WTC11 (cell line): ENCODE measurements at regions not wholly inside any gene's neighbourhood (a gene's known extent, or its start where the extent isn't known, plus 50 kb on each side); places are given as distances from the start of the nearest gene placed in this dataset.

Source experiments
- ATAC-seq: fragments of 200-7000 bp; cut with Tn5 transposase; 2 replicates; pipeline ENCODE4 v1.10.0; 2021; ENCODE audit warnings: mild to moderate bottlenecking, moderate library complexity
- CTCF ChIA-PET: fragments of 300-600 bp; sonication (Branson Sonifier 250); formaldehyde crosslinking; loops from one replicate; lab custom pipeline; 2021; ENCODE audit warnings: antibody characterized with exemption; lab: Charles Lee
- POLR2A ChIA-PET: fragments of 350-600 bp; sonication (Branson Sonifier 250); formaldehyde crosslinking; loops from one replicate; lab custom pipeline; 2021; ENCODE audit warnings: antibody characterized with exemption; lab: Charles Lee
- DNase-seq: peaks from one replicate; pipeline ENCODE4 v3.0.0; 2021; ENCODE audit warnings: low spot score
- H3K27ac Mint-ChIP-seq: 2 replicates; pipeline ENCODE4 v1.8.0; 2021; ENCODE audit warnings: mixed read lengths
- H3K27me3 Mint-ChIP-seq: 2 replicates; pipeline ENCODE4 v1.8.0; 2021; ENCODE audit warnings: low read depth, mild to moderate bottlenecking, moderate library complexity, mixed read lengths
- H3K36me3 Mint-ChIP-seq: 2 replicates; pipeline ENCODE4 v1.8.0; 2021; ENCODE audit warnings: mixed read lengths
- H3K4me1 Mint-ChIP-seq: 2 replicates; pipeline ENCODE4 v1.8.0; 2022; ENCODE audit warnings: mixed read lengths
- H3K4me3 Mint-ChIP-seq: 2 replicates; pipeline ENCODE4 v1.8.0; 2021; ENCODE audit warnings: mild to moderate bottlenecking, moderate library complexity, mixed read lengths
- H3K9me3 Mint-ChIP-seq: 2 replicates; pipeline ENCODE4 v1.8.0; 2021; ENCODE audit warnings: mixed read lengths
- ATF3 ChIP-seq: sonication (generic); formaldehyde crosslinking; conservative IDR thresholded peaks from 2 replicates; pipeline ENCODE4 v1.8.1; 2022; ENCODE audit warnings: mild to moderate bottlenecking, missing genetic modification reagents
- CREB1 ChIP-seq: sonication (generic); formaldehyde crosslinking; IDR thresholded peaks from 2 replicates; pipeline ENCODE4 v1.8.0; 2023; ENCODE audit warnings: mild to moderate bottlenecking, missing genetic modification reagents
- E2F1 ChIP-seq: sonication (generic); formaldehyde crosslinking; IDR thresholded peaks from 2 replicates; pipeline ENCODE4 v1.8.0; 2022; ENCODE audit warnings: mild to moderate bottlenecking, missing genetic modification reagents
- ESRRA ChIP-seq: sonication (generic); formaldehyde crosslinking; IDR thresholded peaks from 2 replicates; pipeline ENCODE4 v1.8.1; 2022; ENCODE audit warnings: mild to moderate bottlenecking, missing genetic modification reagents, borderline replicate concordance
- FOXJ3 ChIP-seq: sonication (generic); formaldehyde crosslinking; IDR thresholded peaks from 2 replicates; pipeline ENCODE4 v1.9.0; 2021; ENCODE audit warnings: missing genetic modification reagents, mild to moderate bottlenecking, borderline replicate concordance
- HMGA2 ChIP-seq: fragments of 250-450 bp; sonication (Bioruptor Pico); IDR thresholded peaks from 2 replicates; pipeline ENCODE4 v1.4.0; 2021; ENCODE audit warnings: mild to moderate bottlenecking, moderate library complexity
- KAT7 ChIP-seq: sonication (generic); formaldehyde crosslinking; IDR thresholded peaks from 2 replicates; pipeline ENCODE4 v1.8.1; 2023; ENCODE audit warnings: missing genetic modification reagents, mild to moderate bottlenecking, borderline replicate concordance
- MYBL2 ChIP-seq: sonication (generic); formaldehyde crosslinking; IDR thresholded peaks from 2 replicates; pipeline ENCODE4 v1.8.1; 2023; ENCODE audit warnings: mild to moderate bottlenecking, moderate library complexity, missing genetic modification reagents
- NFATC4 ChIP-seq: fragments of 250-450 bp; sonication (Bioruptor Pico); IDR thresholded peaks from 2 replicates; pipeline ENCODE4 v1.9.0; 2021; ENCODE audit warnings: mild to moderate bottlenecking
- NFE2L1 ChIP-seq: sonication (generic); formaldehyde crosslinking; IDR thresholded peaks from 2 replicates; pipeline ENCODE4 v1.8.1; 2023; ENCODE audit warnings: missing genetic modification reagents
- PRDM15 ChIP-seq: sonication (generic); formaldehyde crosslinking; IDR thresholded peaks from 2 replicates; pipeline ENCODE4 v1.8.0; 2022; ENCODE audit warnings: missing genetic modification reagents
- PREB ChIP-seq: sonication (generic); formaldehyde crosslinking; IDR thresholded peaks from 2 replicates; pipeline ENCODE4 v1.8.1; 2022; ENCODE audit warnings: mild to moderate bottlenecking, missing genetic modification reagents, moderate library complexity, borderline replicate concordance
- SP1 ChIP-seq: sonication (generic); formaldehyde crosslinking; conservative IDR thresholded peaks from 2 replicates; pipeline ENCODE4 v1.8.1; 2022; ENCODE audit warnings: missing genetic modification reagents
- USF2 ChIP-seq: sonication (generic); formaldehyde crosslinking; IDR thresholded peaks from 2 replicates; pipeline ENCODE4 v1.8.1; 2023; ENCODE audit warnings: mild to moderate bottlenecking, missing genetic modification reagents, moderate library complexity
- ZNF219 ChIP-seq: sonication (generic); formaldehyde crosslinking; IDR thresholded peaks from 2 replicates; pipeline ENCODE4 v1.8.0; 2023; ENCODE audit warnings: missing genetic modification reagents, mild to moderate bottlenecking, borderline replicate concordance
- ZNF317 ChIP-seq: sonication (generic); formaldehyde crosslinking; IDR thresholded peaks from 2 replicates; pipeline ENCODE4 v1.8.1; 2023; ENCODE audit warnings: low read depth, mild to moderate bottlenecking, moderate library complexity, missing genetic modification reagents, borderline replicate concordance
- ZNF532 ChIP-seq: fragments of 250-450 bp; sonication (Bioruptor Pico); IDR thresholded peaks from 2 replicates; pipeline ENCODE4 v1.9.0; 2021; ENCODE audit warnings: mild to moderate bottlenecking, borderline replicate concordance

- Mint-ChIP-seq H3K27ac (no peak overlapping the region), H3K9me3 (peaks cover 38% of the 10 kb centered on the region), H3K4me3 (no peak overlapping the region), H3K4me1 (peaks cover 22% of the 10 kb centered on the region), H3K36me3 (no peaks in the 10 kb centered on the region), H3K27me3 (no peaks in the 10 kb centered on the region)
- no peak for ATAC-seq
- POLR2A ChIA-PET, result no interaction called here
- CTCF ChIA-PET, result interaction anchor here (0.6 kb wide), 1 partner anchor 153 kb away, joined by 3 read pairs; no protein-coding TSS in a partner anchor
- no peak for DNase-seq
- no peak for TF ChIP-seq ZNF532
- TF ChIP-seq PRDM15, result no peak
- TF ChIP-seq E2F1 (CRISPR knock-in tag), result no peak
- no peak for TF ChIP-seq ESRRA (CRISPR knock-in tag)
- TF ChIP-seq MYBL2, result no peak
- no peak for TF ChIP-seq CREB1
- TF ChIP-seq KAT7 (CRISPR knock-in tag), result no peak
- no peak for TF ChIP-seq PREB (CRISPR knock-in tag)
- no peak for TF ChIP-seq HMGA2 (CRISPR knock-in tag)
These were observed 664.4 kb upstream of the CDH8 start for GRCh38 chr16:62700426-62701294.

- peaks cover 38% of the 10 kb centered on the region for H3K36me3 Mint-ChIP-seq
- H3K27me3 Mint-ChIP-seq, result no peaks in the 10 kb centered on the region; the same call in 1 of the 2 replicates
- H3K27ac Mint-ChIP-seq, result no peak overlapping the region
- ATAC-seq (no peak), DNase-seq (no peak)
- ChIA-PET CTCF (no interaction called here), POLR2A (no interaction called here)
- H3K9me3 Mint-ChIP-seq, result peaks cover 66% of the 10 kb centered on the region
- H3K4me3 Mint-ChIP-seq, result no peak overlapping the region
- H3K4me1 Mint-ChIP-seq, result peaks cover 9% of the 10 kb centered on the region
- TF ChIP-seq ZNF317 (CRISPR knock-in tag) (no peak), NFATC4 (no peak), SP1 (no peak), USF2 (CRISPR knock-in tag) (no peak), ZNF532 (no peak), NFE2L1 (CRISPR knock-in tag) (no peak), FOXJ3 (CRISPR knock-in tag) (no peak), ZNF219 (no peak), MYBL2 (no peak), ATF3 (no peak)
These were observed 656.4 kb upstream of the CDH8 start for GRCh38 chr16:62692685-62693084.
